Endodermal cell (in vitro differentiated cells): ENCODE measurements at regions not wholly inside any gene's neighbourhood (a gene's known extent, or its start where the extent isn't known, plus 50 kb on each side); places are given as distances from the start of the nearest gene placed in this dataset.

ENCODE experiments used
- DNase-seq: peaks from one replicate; pipeline ENCODE4 v3.0.0-alpha.2; 2017
- H3K27ac ChIP-seq: 2 replicates; pipeline ENCODE4 v1.5.1; 2013; ENCODE audit warnings: mild to moderate bottlenecking, low read depth, low read length, moderate library complexity
- H3K27me3 ChIP-seq: 2 replicates; pipeline ENCODE4 v1.6.1; 2013; ENCODE audit warnings: mild to moderate bottlenecking, low read length, moderate library complexity; ENCODE audit not compliant: insufficient read depth, control insufficient read depth, poor library complexity, severe bottlenecking
- H3K36me3 ChIP-seq: 2 replicates; pipeline ENCODE4 v1.7.0; 2013; ENCODE audit warnings: mild to moderate bottlenecking, low read length, moderate library complexity; ENCODE audit not compliant: control insufficient read depth, insufficient read depth
- H3K4me1 ChIP-seq: one replicate; pipeline ENCODE4 v1.7.0; 2013; ENCODE audit warnings: low read length; ENCODE audit not compliant: control insufficient read depth, insufficient read depth
- H3K4me3 ChIP-seq: 2 replicates; pipeline ENCODE4 v1.5.1; 2013; ENCODE audit warnings: mild to moderate bottlenecking, low read length, moderate library complexity
- H3K9ac ChIP-seq: 2 replicates; pipeline ENCODE4 v1.6.1; 2013; ENCODE audit warnings: mild to moderate bottlenecking, low read length, moderate library complexity; ENCODE audit not compliant: poor library complexity, severe bottlenecking; ENCODE audit errors: extremely low read depth
- H3K9me3 ChIP-seq: 2 replicates; pipeline ENCODE4 v1.6.1; 2013; ENCODE audit warnings: mild to moderate bottlenecking, low read length, moderate library complexity; ENCODE audit not compliant: control insufficient read depth
- H3K27ac Mint-ChIP-seq: 2 replicates; pipeline ENCODE4 v1.8.0; 2020; ENCODE audit warnings: mixed read lengths
- H3K27me3 Mint-ChIP-seq: 2 replicates; pipeline ENCODE4 v1.8.0; 2021; ENCODE audit warnings: mild to moderate bottlenecking, mixed read lengths; ENCODE audit not compliant: insufficient read depth
- H3K36me3 Mint-ChIP-seq: 2 replicates; pipeline ENCODE4 v1.8.0; 2020; ENCODE audit warnings: low read depth, mixed read lengths
- H3K4me1 Mint-ChIP-seq: 2 replicates; pipeline ENCODE4 v1.8.0; 2020; ENCODE audit warnings: mixed read lengths
- H3K4me3 Mint-ChIP-seq: 2 replicates; pipeline ENCODE4 v1.8.0; 2020; ENCODE audit warnings: mild to moderate bottlenecking, moderate library complexity, mixed read lengths
- H3K9me3 Mint-ChIP-seq: 2 replicates; pipeline ENCODE4 v1.8.0; 2020; ENCODE audit warnings: mild to moderate bottlenecking, mixed read lengths
- CTCF ChIP-seq: fragments of 200-600 bp; sonication (generic); conservative IDR thresholded peaks from 2 replicates; pipeline ENCODE4 v1.5.0; 2021; ENCODE audit warnings: antibody characterized with exemption, mild to moderate bottlenecking
- WGBS, 2 experiments: methylation state at CpG; one replicate each; pipeline versions ENCODE4 v1.1.5 to v1.1.7; 2013; ENCODE audit warnings: missing lambda C conversion rate in 2 of 2, mixed read lengths in 1 of 2; ENCODE audit not compliant: insufficient coverage in 1 of 2, insufficient read length in 1 of 2; 5-methylcytosine and 5-hydroxymethylcytosine counted together

- Mint-ChIP-seq H3K27ac (no peak overlapping the region), H3K27me3 (peaks cover 35% of the 10 kb centered on the region)
Measured at GRCh38 chr17:49918591-49918990, 50.4 kb upstream of the DLX4 start.

More at GRCh38 chr17:49918591-49918990, 50.4 kb upstream of the DLX4 start:
- WGBS, 2 experiments: 80 to 100% methylated on average over 1 of the region's 1 CpG
- H3K27ac ChIP-seq: no peak overlapping the region
- TF ChIP-seq CTCF: no peak
- DNase-seq: no peak
- peaks cover 18% of the 10 kb centered on the region for H3K4me1 Mint-ChIP-seq
- no peak overlapping the region for H3K4me3 ChIP-seq
- H3K36me3 Mint-ChIP-seq: no peaks in the 10 kb centered on the region
- H3K9me3 Mint-ChIP-seq: no peaks in the 10 kb centered on the region
- H3K36me3 ChIP-seq: no peaks in the 10 kb centered on the region
- H3K9ac ChIP-seq: no peak overlapping the region
- H3K4me1 ChIP-seq: peaks cover 17% of the 10 kb centered on the region
- H3K27me3 ChIP-seq: peaks cover 12% of the 10 kb centered on the region
- H3K9me3 ChIP-seq: no peaks in the 10 kb centered on the region
- no peak overlapping the region for H3K4me3 Mint-ChIP-seq
